ENCODE measurements at regions not wholly inside any gene's neighbourhood (a gene's known extent, or its start where the extent isn't known, plus 50 kb on each side); places are given as distances from the start of the nearest gene placed in this dataset.

GRCh38 chr4:3832536-3833220, 66.5 kb downstream of the ADRA2C start:
- Histone ChIP-seq H3K27me3 (ENCODE audit: control insufficient read depth, extremely low read depth, insufficient read depth, low read length) (peaks cover 11% of the 10 kb centered on the region), H3K9me3 (ENCODE audit: control insufficient read depth, low read depth, low read length) (no peaks in the 10 kb centered on the region), H3K9me1 (ENCODE audit: control insufficient read depth, extremely low read depth, insufficient read depth, low read length) (no peaks in the 10 kb centered on the region), H3K9ac (ENCODE audit: control insufficient read depth, extremely low read depth, insufficient read depth, low read length) (no peak overlapping the region), H3K4me2 (ENCODE audit: control insufficient read depth, extremely low read depth, insufficient read depth, low read depth, low read length) (no peak overlapping the region), H4K20me1 (ENCODE audit: control insufficient read depth, extremely low read depth, insufficient read depth, low read length) (no peaks in the 10 kb centered on the region), H3K79me2 (ENCODE audit: control insufficient read depth, insufficient read depth, low read length) (no peaks in the 10 kb centered on the region), H2AFZ (ENCODE audit: control insufficient read depth, low read length) (no peak overlapping the region), H3K4me1 (ENCODE audit: control insufficient read depth, extremely low read depth, insufficient read depth, low read length) (no peaks in the 10 kb centered on the region), H3K36me3 (ENCODE audit: control insufficient read depth in 2 of 2, extremely low read depth in 1 of 2, insufficient read depth in 2 of 2, low read length in 2 of 2) (no peaks in the 10 kb centered on the region), H3K27ac (ENCODE audit: control insufficient read depth, insufficient read depth, low read length) (no peak overlapping the region), H3K4me3 (ENCODE audit: control insufficient read depth in 2 of 3, extremely low read depth in 1 of 3, insufficient read depth in 2 of 3, low read depth in 1 of 3, low read length in 3 of 3) (no peak overlapping the region)
- TF ChIP-seq CTCF (optimal IDR thresholded peaks at IDR 0.05 in 1 of 3, IDR thresholded peaks at IDR 0.05 in 1 of 3, conservative IDR thresholded peaks at IDR 0.05 in 1 of 3; ENCODE audit: extremely low read depth in 1 of 3, insufficient read depth in 2 of 3, low read length in 3 of 3) (no peak), EZH2 (IDR thresholded peaks at IDR 0.05; ENCODE audit: low read length) (no peak)
- DNase-seq (ENCODE audit: low read depth, low spot score) (no peak), FAIRE-seq (no peak)
- dilution Hi-C loops (cut with MboI; ENCODE audit: extremely low pct_ligation_motif_present, low sequenced_read_pairs): no loop called here

GRCh38 chr4:3833326-3833989, 67.3 kb downstream of the ADRA2C start:
- Histone ChIP-seq H3K36me3 (ENCODE audit: control insufficient read depth in 2 of 2, extremely low read depth in 1 of 2, insufficient read depth in 2 of 2, low read length in 2 of 2) (no peaks in the 10 kb centered on the region), H3K4me3 (ENCODE audit: control insufficient read depth in 2 of 3, extremely low read depth in 1 of 3, insufficient read depth in 2 of 3, low read depth in 1 of 3, low read length in 3 of 3) (no peak overlapping the region), H3K4me1 (ENCODE audit: control insufficient read depth, extremely low read depth, insufficient read depth, low read length) (no peaks in the 10 kb centered on the region), H3K4me2 (ENCODE audit: control insufficient read depth, extremely low read depth, insufficient read depth, low read depth, low read length) (no peak overlapping the region), H3K9me1 (ENCODE audit: control insufficient read depth, extremely low read depth, insufficient read depth, low read length) (no peaks in the 10 kb centered on the region), H3K27me3 (ENCODE audit: control insufficient read depth, extremely low read depth, insufficient read depth, low read length) (peaks cover 11% of the 10 kb centered on the region), H3K9ac (ENCODE audit: control insufficient read depth, extremely low read depth, insufficient read depth, low read length) (no peak overlapping the region), H4K20me1 (ENCODE audit: control insufficient read depth, extremely low read depth, insufficient read depth, low read length) (no peaks in the 10 kb centered on the region), H3K27ac (ENCODE audit: control insufficient read depth, insufficient read depth, low read length) (no peak overlapping the region), H2AFZ (ENCODE audit: control insufficient read depth, low read length) (no peak overlapping the region), H3K9me3 (ENCODE audit: control insufficient read depth, low read depth, low read length) (no peaks in the 10 kb centered on the region), H3K79me2 (ENCODE audit: control insufficient read depth, insufficient read depth, low read length) (no peaks in the 10 kb centered on the region)
- no peak for TF ChIP-seq CTCF (optimal IDR thresholded peaks at IDR 0.05 in 1 of 3, IDR thresholded peaks at IDR 0.05 in 1 of 3, conservative IDR thresholded peaks at IDR 0.05 in 1 of 3; ENCODE audit: extremely low read depth in 1 of 3, insufficient read depth in 2 of 3, low read length in 3 of 3)
- TF ChIP-seq EZH2 (IDR thresholded peaks at IDR 0.05; ENCODE audit: low read length): no peak
- FAIRE-seq: no peak
- DNase-seq (ENCODE audit: low read depth, low spot score): no peak
- dilution Hi-C loops (cut with MboI; ENCODE audit: extremely low pct_ligation_motif_present, low sequenced_read_pairs): no loop called here
